GM19025 (cell line): ENCODE measurements at regions not wholly inside any gene's neighbourhood (a gene's known extent, or its start where the extent isn't known, plus 50 kb on each side); places are given as distances from the start of the nearest gene placed in this dataset.
A peak's percentile ranks its signal among the peaks of the same experiment; 100 is the strongest.
"Not testable (repeated sequence)": the region's sequence is repeated elsewhere in the genome, so short reads cannot be mapped to it uniquely, and the experiment has no call there.

Experiments
- ATAC-seq: cut with Tn5 transposase; IDR thresholded peaks from one replicate; pipeline ENCODE4 v1.9.1; 2021; ENCODE audit warnings: mild to moderate bottlenecking, low read depth, moderate library complexity; ENCODE audit not compliant: unreplicated experiment

GRCh38 chr16:16989368-16989767, 481.4 kb downstream of the XYLT1 start:
- ATAC-seq: no peak

GRCh38 chr16:16991711-16992110, 479.0 kb downstream of the XYLT1 start:
- no peak for ATAC-seq

- no peak for ATAC-seq
Measured at GRCh38 chr16:16992975-16993765, 477.6 kb downstream of the XYLT1 start.

- ATAC-seq: no peak
Measured at GRCh38 chr16:16994831-16995230, 475.9 kb downstream of the XYLT1 start.

- no peak for ATAC-seq
Measured at GRCh38 chr16:16996827-16997226, 473.9 kb downstream of the XYLT1 start.

- no peak for ATAC-seq
Measured at GRCh38 chr16:16997349-16997748, 473.4 kb downstream of the XYLT1 start.

- no peak for ATAC-seq
Measured at GRCh38 chr16:17001471-17001870, 469.3 kb downstream of the XYLT1 start.

GRCh38 chr16:17002565-17002964, 468.2 kb downstream of the XYLT1 start:
- no peak for ATAC-seq

GRCh38 chr16:17005963-17006362, 464.8 kb downstream of the XYLT1 start:
- ATAC-seq: not testable (repeated sequence)

GRCh38 chr16:17011712-17012111, 459.0 kb downstream of the XYLT1 start:
- ATAC-seq: no peak

- no peak for ATAC-seq
Measured at GRCh38 chr16:17013038-17013437, 457.7 kb downstream of the XYLT1 start.

GRCh38 chr16:17014484-17015121, 456.2 kb downstream of the XYLT1 start:
- ATAC-seq: no peak

GRCh38 chr16:17015702-17016101, 455.1 kb downstream of the XYLT1 start:
- no peak for ATAC-seq

GRCh38 chr16:17017442-17017841, 453.3 kb downstream of the XYLT1 start:
- no peak for ATAC-seq

- no peak for ATAC-seq
Measured at GRCh38 chr16:17018585-17018939, 452.2 kb downstream of the XYLT1 start.

- ATAC-seq: no peak
Measured at GRCh38 chr16:17019366-17019765, 451.4 kb downstream of the XYLT1 start.

GRCh38 chr16:17023606-17024005, 447.2 kb downstream of the XYLT1 start:
- no peak for ATAC-seq

GRCh38 chr16:17024514-17024913, 446.2 kb downstream of the XYLT1 start:
- no peak for ATAC-seq

GRCh38 chr16:17026600-17027242, 444.0 kb downstream of the XYLT1 start:
- peak; percentile 83 for ATAC-seq

- ATAC-seq: no peak
Measured at GRCh38 chr16:17027488-17028129, 443.2 kb downstream of the XYLT1 start.
